GM12878 (cell line): ENCODE measurements at regions not wholly inside any gene's neighbourhood (a gene's known extent, or its start where the extent isn't known, plus 50 kb on each side); places are given as distances from the start of the nearest gene placed in this dataset.

Source experiments
- ATAC-seq: fragments of 200-7000 bp; cut with Tn5 transposase; 3 replicates; pipeline ENCODE4 v1.9.1; 2020; ENCODE audit warnings: mild to moderate bottlenecking, moderate library complexity
- BruUV-seq: library from RNA; stranded (reverse); fragments of 400-500 nt; replicated peaks from 2 replicates; lab custom pipeline; 2021; lab: Mats Ljungman, UMichigan
- CTCF ChIA-PET: fragments of 300-600 bp; sonication (Branson Sonifier 250); formaldehyde crosslinking; extraction: SDS; loops from one replicate; lab custom pipeline; 2021; ENCODE audit warnings: inconsistent platforms; lab: Yijun Ruan, JAX
- POLR2A ChIA-PET: fragments of 350-600 bp; formaldehyde crosslinking; extraction: SDS; loops from one replicate; lab custom pipeline; 2021; ENCODE audit warnings: inconsistent platforms; lab: Charles Lee
- RAD21 ChIA-PET: fragments of 300-600 bp; sonication (Branson Sonifier 250); formaldehyde crosslinking; loops from one replicate; lab custom pipeline; 2023; ENCODE audit warnings: antibody characterized with exemption; ENCODE audit not compliant: unreplicated experiment; lab: Charles Lee
- SMC1A ChIA-PET: fragments of 300-600 bp; sonication (Branson Sonifier 250); formaldehyde crosslinking; loops from one replicate; lab custom pipeline; 2023; ENCODE audit not compliant: unreplicated experiment, uncharacterized antibody; lab: Charles Lee
- DNase-seq: peaks from one replicate; pipeline ENCODE4 v3.0.0-alpha.2; 2011; ENCODE audit warnings: low read depth, low spot score
- FAIRE-seq: peaks from 3 replicates; lab custom pipeline; 2011; peaks lifted over from hg19 to GRCh38; lab: Jason Lieb, UNC
- H2AFZ ChIP-seq: 2 replicates; pipeline ENCODE4 v1.6.0; 2011; ENCODE audit warnings: low read depth, low read length, control low read depth; ENCODE audit not compliant: control insufficient read depth
- H3K27ac ChIP-seq: 2 replicates; pipeline ENCODE4 v1.5.1; 2011; ENCODE audit warnings: control low read depth; ENCODE audit not compliant: control insufficient read depth, insufficient read depth
- H3K27me3 ChIP-seq, 2 experiments: replicated peaks in 1 of 2; 2 replicates each; pipeline versions ENCODE4 v1.6.0 to v1.6.1; 2011; ENCODE audit warnings: low read length in 1 of 2; ENCODE audit not compliant: control insufficient read depth in 2 of 2, insufficient read depth in 2 of 2
- H3K36me3 ChIP-seq, 2 experiments: 2 replicates each; pipeline ENCODE4 v1.5.1; 2011; ENCODE audit warnings: low read length in 1 of 2; ENCODE audit not compliant: control insufficient read depth in 2 of 2, insufficient read depth in 2 of 2
- H3K4me1 ChIP-seq: 2 replicates; pipeline ENCODE4 v1.6.1; 2011; ENCODE audit warnings: mild to moderate bottlenecking, low read length, moderate library complexity, mixed read lengths; ENCODE audit not compliant: control insufficient read depth, insufficient read depth
- H3K4me2 ChIP-seq: 2 replicates; pipeline ENCODE4 v1.6.0; 2011; ENCODE audit warnings: control low read depth; ENCODE audit not compliant: control insufficient read depth, insufficient read depth
- H3K4me3 ChIP-seq: fragments of 200-600 bp; sonication (generic); 2 replicates; pipeline ENCODE4 v1.5.1; 2016
- H3K79me2 ChIP-seq: 2 replicates; pipeline ENCODE4 v1.6.0; 2011; ENCODE audit warnings: low read length; ENCODE audit not compliant: control insufficient read depth, insufficient read depth
- H3K9ac ChIP-seq: 2 replicates; pipeline ENCODE4 v1.8.0; 2011; ENCODE audit warnings: low read length, control low read depth, mixed read lengths; ENCODE audit not compliant: control insufficient read depth, insufficient read depth
- H3K9me3 ChIP-seq: replicated peaks from 3 replicates; pipeline ENCODE4 v1.5.1; 2011; ENCODE audit warnings: mild to moderate bottlenecking, low read length; ENCODE audit not compliant: control insufficient read depth, insufficient read depth
- H4K20me1 ChIP-seq: 2 replicates; pipeline ENCODE4 v1.6.0; 2011; ENCODE audit not compliant: control insufficient read depth, insufficient read depth
- BCL11A ChIP-seq: IDR thresholded peaks from 2 replicates; pipeline ENCODE4 v1.6.1; 2011; ENCODE audit warnings: low read depth, low read length
- CBX5 ChIP-seq: sonication (generic); IDR thresholded peaks from 2 replicates; pipeline ENCODE4 v1.6.1; 2016; ENCODE audit warnings: low read depth, moderate library complexity, mild to moderate bottlenecking, inconsistent platforms
- CHD2 ChIP-seq: IDR thresholded peaks from 2 replicates; pipeline ENCODE4 v1.6.1; 2011; ENCODE audit warnings: low read depth, low read length, improper control_type of control experiment, borderline replicate concordance
- EGR1 ChIP-seq, 2 experiments: IDR thresholded peaks; 1 replicate in 1 of 2; 2 replicates in 1 of 2; pipeline ENCODE4 v1.6.1; 2011 to 2012; ENCODE audit warnings: low read depth in 2 of 2, low read length in 2 of 2, borderline replicate concordance in 1 of 2, mild to moderate bottlenecking in 1 of 2, moderate library complexity in 1 of 2
- HDGF ChIP-seq: fragments of 450-650 bp; IDR thresholded peaks from 2 replicates; pipeline ENCODE4 v1.6.1; 2016; ENCODE audit warnings: antibody characterized with exemption
- IKZF2 ChIP-seq, 2 experiments: fragments of 450-650 bp; IDR thresholded peaks; 2 replicates each; pipeline ENCODE4 v1.6.1; 2017; ENCODE audit warnings: mild to moderate bottlenecking in 2 of 2, moderate library complexity in 2 of 2
- JUNB ChIP-seq: IDR thresholded peaks from 2 replicates; pipeline ENCODE4 v1.6.1; 2016; ENCODE audit warnings: antibody characterized with exemption, mild to moderate bottlenecking
- MAX ChIP-seq: IDR thresholded peaks from 2 replicates; pipeline ENCODE4 v1.6.1; 2012; ENCODE audit warnings: low read depth, low read length, improper control_type of control experiment
- MEF2A ChIP-seq: IDR thresholded peaks from 2 replicates; pipeline ENCODE4 v1.6.1; 2011; ENCODE audit warnings: low read depth, mild to moderate bottlenecking, low read length, moderate library complexity; ENCODE audit not compliant: insufficient read depth
- NBN ChIP-seq: fragments of 450-650 bp; IDR thresholded peaks from 2 replicates; pipeline ENCODE4 v1.6.1; 2016
- NFXL1 ChIP-seq: fragments of 450-650 bp; IDR thresholded peaks from 2 replicates; pipeline ENCODE4 v1.6.1; 2017; ENCODE audit warnings: antibody characterized with exemption, mild to moderate bottlenecking, borderline replicate concordance
- RCOR1 ChIP-seq: conservative IDR thresholded peaks from 2 replicates; pipeline ENCODE4 v1.6.1; 2012; ENCODE audit warnings: low read depth, low read length, improper control_type of control experiment
- SIN3A ChIP-seq: IDR thresholded peaks from 2 replicates; pipeline ENCODE4 v1.6.1; 2012; ENCODE audit warnings: low read depth, low read length, improper control_type of control experiment
- SKIL ChIP-seq: fragments of 450-650 bp; IDR thresholded peaks from 2 replicates; pipeline ENCODE4 v1.6.1; 2017; ENCODE audit warnings: mild to moderate bottlenecking, low read depth, inconsistent platforms; ENCODE audit not compliant: poor library complexity, severe bottlenecking
- TAF1 ChIP-seq: IDR thresholded peaks from 2 replicates; pipeline ENCODE4 v1.6.1; 2011; ENCODE audit warnings: mild to moderate bottlenecking, low read depth, low read length, borderline replicate concordance
- ZNF274 ChIP-seq: IDR thresholded peaks from one replicate; pipeline ENCODE4 v1.8.0; 2011; ENCODE audit not compliant: insufficient read length, insufficient read depth
- ZNF384 ChIP-seq: IDR thresholded peaks from 2 replicates; pipeline ENCODE4 v1.6.1; 2012; ENCODE audit warnings: low read depth, mild to moderate bottlenecking, low read length, improper control_type of control experiment, borderline replicate concordance
- WGBS: methylation state at CpG from one replicate; pipeline ENCODE4 v1.1.6; 2016; ENCODE audit warnings: low lambda C conversion rate; ENCODE audit not compliant: insufficient replicate concordance, insufficient coverage; ENCODE audit errors: missing lambda C conversion rate; 5-methylcytosine and 5-hydroxymethylcytosine counted together
- in situ Hi-C: fragments of 300-500 bp; cut with MboI; formaldehyde crosslinking; loops from 9 replicates; pipeline ENCODE4 v1.14.3; 2018; ENCODE audit warnings: mixed read lengths
- intact Hi-C: fragments of 100-400 bp; cut with micrococcal nuclease; formaldehyde crosslinking; loops from one replicate; pipeline ENCODE4 v1.14.2; 2022; ENCODE audit not compliant: unreplicated experiment

DNA sequence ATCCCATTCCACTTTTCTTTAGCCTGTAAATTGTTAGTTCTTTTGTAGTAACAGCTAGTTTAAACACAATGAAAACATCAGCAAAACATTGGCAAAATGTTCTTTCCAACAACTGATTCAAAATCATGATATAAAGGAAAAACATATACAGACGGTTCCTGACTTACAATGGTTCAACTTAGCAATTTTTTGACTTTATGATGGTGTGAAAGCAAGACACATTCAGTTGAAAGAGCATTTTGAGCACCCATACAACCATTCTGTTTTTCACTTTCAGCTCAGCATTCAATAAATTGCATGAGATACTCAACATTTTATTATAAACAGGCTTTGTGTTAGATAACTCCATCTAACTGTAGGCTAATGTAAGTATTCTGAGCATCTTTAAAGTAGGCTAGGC, 185.1 kb downstream of the NOL4 start:
- POLR2A ChIA-PET, result interaction anchor here (1.1 kb wide), 1 partner anchor 15 kb away, joined by 3 read pairs; no protein-coding TSS in a partner anchor
- H3K4me2 ChIP-seq, result peak overlapping the region; percentile 36; the same call in 1 of the 2 replicates
- peak overlapping the region; percentile 52 for H2AFZ ChIP-seq

DNA sequence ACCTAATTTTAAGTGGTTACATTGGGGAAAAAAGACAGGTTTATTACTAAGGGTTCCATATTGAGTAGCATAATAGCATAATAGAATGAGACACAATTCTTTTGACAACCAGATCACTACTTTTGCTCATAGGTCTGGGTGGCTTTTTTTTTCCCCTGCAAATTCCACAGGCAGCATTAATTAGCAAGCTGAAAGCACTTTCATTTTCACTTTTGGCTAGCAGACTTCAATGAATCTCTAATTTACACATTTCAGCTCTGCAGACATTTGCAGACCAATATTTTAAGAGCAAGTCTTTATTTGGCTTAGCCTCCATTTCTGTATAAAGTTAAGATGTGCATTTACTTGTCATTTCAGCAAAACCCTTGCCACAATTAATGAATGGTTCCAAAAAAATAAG, 185.5 kb downstream of the NOL4 start:
- Histone ChIP-seq H3K4me2 (peak overlapping the region; percentile 36; the same call in 1 of the 2 replicates), H3K4me1 (0 out of 2 replicates have a peak, but pooled peaks cover 2% of the 10 kb centered on the region), H3K27me3 (no peaks in the 10 kb centered on the region), H3K4me3 (no peak overlapping the region), H3K27ac (no peak overlapping the region), H3K9ac (no peak overlapping the region), H3K79me2 (no peaks in the 10 kb centered on the region), H3K9me3 (no peaks in the 10 kb centered on the region), H3K36me3 (no peaks in the 10 kb centered on the region), H2AFZ (peak overlapping the region; percentile 52), H4K20me1 (no peaks in the 10 kb centered on the region)
- DNase-seq (peak; percentile 21), ATAC-seq (peak; percentile 66), FAIRE-seq (no peak)
- ChIA-PET POLR2A (interaction anchor here (1.1 kb wide), 1 partner anchor 14 kb away, joined by 3 read pairs; no protein-coding TSS in a partner anchor), RAD21 (interaction anchor here (0.7 to 1.7 kb wide), 5 partner anchors 9 to 281 kb away, joined by 3 to 5 read pairs (median 4); no protein-coding TSS in a partner anchor), CTCF (interaction anchor here (0.8 to 1.5 kb wide), 2 partner anchors 12 to 200 kb away, joined by 3 to 5 read pairs; no protein-coding TSS in a partner anchor), SMC1A (interaction anchor here (0.9 to 1.8 kb wide), 10 partner anchors 9 to 320 kb away, joined by 3 to 5 read pairs (median 3); no protein-coding TSS in a partner anchor)
- BruUV-seq, result no TSS peak
- in situ Hi-C loops (no loop called here), intact Hi-C loops (loop anchor here (5.0 kb wide), 2 partner anchors 197 to 283 kb away; no protein-coding TSS in a partner anchor)
- TF ChIP-seq SKIL, result no peak
- 0 out of 4 replicates have a peak, but pooled peaks of 1 of the 2 experiments have one; percentile 18 for TF ChIP-seq IKZF2 (IDR thresholded peaks at IDR 0.05)
- no peak for TF ChIP-seq ZNF274
- TF ChIP-seq NFXL1, result no peak
- TF ChIP-seq NBN, result no peak
- TF ChIP-seq CHD2, result no peak
- no peak for TF ChIP-seq JUNB
- TF ChIP-seq EGR1 (IDR thresholded peaks at IDR 0.05; ENCODE audit: borderline replicate concordance in 1 of 2, low read depth in 2 of 2, low read length in 2 of 2), result no peak
- TF ChIP-seq MAX, result no peak
- TF ChIP-seq RCOR1, result no peak
- no peak for TF ChIP-seq BCL11A
- TF ChIP-seq HDGF, result no peak
- TF ChIP-seq SIN3A, result no peak
- peak; percentile 68; the same call in 1 of the 2 replicates for TF ChIP-seq ZNF384
- no peak for TF ChIP-seq MEF2A

More for the DNA sequence above, 185.1 kb downstream of the NOL4 start:
- DNase-seq (no peak), FAIRE-seq (no peak), ATAC-seq (peak; percentile 19)
- ChIA-PET SMC1A (interaction anchor here (1.0 to 1.8 kb wide), 10 partner anchors 9 to 320 kb away, joined by 3 to 5 read pairs (median 3); no protein-coding TSS in a partner anchor), CTCF (interaction anchor here (1.5 kb wide), 1 partner anchor 200 kb away, joined by 5 read pairs; no protein-coding TSS in a partner anchor), RAD21 (interaction anchor here (0.7 to 1.7 kb wide), 5 partner anchors 9 to 281 kb away, joined by 3 to 5 read pairs (median 4); no protein-coding TSS in a partner anchor)
- no peak overlapping the region for H3K9ac ChIP-seq
- no peaks in the 10 kb centered on the region for H3K36me3 ChIP-seq
- 5% methylated on average over 1 of the region's 1 CpG for WGBS
- H3K79me2 ChIP-seq, result no peaks in the 10 kb centered on the region
- in situ Hi-C loops, result no loop called here
- H3K4me1 ChIP-seq, result 0 out of 2 replicates have a peak, but pooled peaks cover 2% of the 10 kb centered on the region
- H3K27ac ChIP-seq, result no peak overlapping the region
- H3K4me3 ChIP-seq, result no peak overlapping the region
- H3K9me3 ChIP-seq, result no peaks in the 10 kb centered on the region
- no peaks in the 10 kb centered on the region for H4K20me1 ChIP-seq
- BruUV-seq, result no TSS peak
- H3K27me3 ChIP-seq, result no peaks in the 10 kb centered on the region
- TF ChIP-seq CBX5 (no peak), TAF1 (no peak)
- intact Hi-C loops, result loop anchor here (5.0 to 10.0 kb wide), 3 partner anchors 185 to 283 kb away; partner anchors contain the start of gene NOL4
